NCI-H748 treated with DMSO at 0.1 percent for 48 hours (cell line): ENCODE measurements at regions not wholly inside any gene's neighbourhood (a gene's known extent, or its start where the extent isn't known, plus 50 kb on each side); places are given as distances from the start of the nearest gene placed in this dataset.
A peak's percentile ranks its signal among the peaks of the same experiment; 100 is the strongest.
"Not testable (repeated sequence)": the region's sequence is repeated elsewhere in the genome, so short reads cannot be mapped to it uniquely, and the experiment has no call there.

Source experiments
- DNase-seq: peaks from one replicate; lab custom pipeline; 2025; lab: John Stamatoyannopoulos, UW

DNA sequence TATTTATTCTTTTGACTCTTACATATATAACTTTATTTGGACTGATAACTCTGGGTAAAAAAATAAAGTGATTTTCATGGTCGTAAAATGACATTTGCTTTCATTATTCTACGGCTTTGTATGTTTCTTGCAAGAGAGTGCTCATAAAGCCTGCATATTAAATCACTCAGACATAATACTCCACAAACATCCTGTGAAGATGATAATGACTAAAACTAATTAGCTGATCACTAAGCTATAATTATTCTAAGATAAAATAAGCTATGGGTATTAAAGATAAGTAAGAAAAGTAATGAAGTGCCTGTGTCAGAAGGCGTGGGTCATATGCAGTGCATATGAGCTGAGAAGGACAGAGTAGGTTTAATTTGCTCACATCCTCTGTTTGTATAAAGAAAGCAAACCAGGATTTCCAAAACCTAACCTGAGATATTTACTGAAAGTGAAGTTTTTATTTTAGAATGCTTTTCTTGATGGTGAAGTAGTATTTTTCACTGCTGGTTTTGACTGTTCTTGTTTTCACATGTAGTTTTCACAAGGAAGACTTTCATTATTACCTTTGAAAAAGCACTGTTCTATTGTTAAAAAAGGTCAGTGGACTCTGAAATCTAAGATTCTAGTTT is 278.8 kb downstream of the AMY1C start:
- DNase-seq = peak; percentile 16

DNA sequence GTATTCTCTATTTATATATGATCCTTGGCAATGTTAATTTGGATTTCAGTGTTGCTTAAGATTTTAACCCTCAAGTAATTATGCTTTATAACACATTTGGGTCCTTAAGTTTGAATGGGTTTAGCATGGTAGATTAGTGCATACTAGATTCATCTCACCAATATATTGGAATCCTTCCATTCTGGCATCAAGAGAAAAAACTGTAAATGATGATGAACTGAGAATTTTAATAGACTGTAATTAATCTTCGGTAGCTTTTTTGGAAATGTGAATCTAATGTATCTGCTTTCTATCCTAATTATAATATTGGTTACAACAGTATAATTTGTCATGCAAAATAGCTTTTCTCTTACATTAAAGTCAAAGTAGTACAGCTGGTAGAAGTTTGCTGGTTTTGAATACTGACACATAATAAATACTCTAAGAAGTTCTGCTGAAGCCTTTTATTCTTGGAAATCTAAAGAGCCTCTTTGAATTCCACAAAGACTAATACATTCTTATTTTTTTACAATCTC is 279.8 kb downstream of the AMY1C start:
- DNase-seq = no peak

DNA sequence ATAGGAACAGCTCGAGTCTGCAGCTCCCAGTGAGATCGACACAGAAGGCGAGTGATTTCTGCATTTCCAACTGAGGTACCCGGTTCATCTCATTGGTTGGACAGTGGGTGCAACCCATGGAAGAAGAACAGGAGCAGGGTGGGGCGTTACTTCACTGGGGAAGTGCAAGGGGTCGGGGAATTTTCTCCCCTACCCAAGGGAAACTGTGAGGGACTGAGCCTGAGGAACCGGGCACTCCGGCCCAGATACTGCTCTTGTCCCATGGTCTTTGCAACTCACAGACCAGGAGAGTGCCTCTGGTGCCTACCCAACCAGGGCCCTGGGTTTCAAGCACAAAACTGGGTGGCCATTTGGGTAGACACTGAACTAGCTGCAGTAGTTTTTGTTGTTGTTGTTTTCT is 307.1 kb downstream of the AMY1C start:
- no peak for DNase-seq

DNA sequence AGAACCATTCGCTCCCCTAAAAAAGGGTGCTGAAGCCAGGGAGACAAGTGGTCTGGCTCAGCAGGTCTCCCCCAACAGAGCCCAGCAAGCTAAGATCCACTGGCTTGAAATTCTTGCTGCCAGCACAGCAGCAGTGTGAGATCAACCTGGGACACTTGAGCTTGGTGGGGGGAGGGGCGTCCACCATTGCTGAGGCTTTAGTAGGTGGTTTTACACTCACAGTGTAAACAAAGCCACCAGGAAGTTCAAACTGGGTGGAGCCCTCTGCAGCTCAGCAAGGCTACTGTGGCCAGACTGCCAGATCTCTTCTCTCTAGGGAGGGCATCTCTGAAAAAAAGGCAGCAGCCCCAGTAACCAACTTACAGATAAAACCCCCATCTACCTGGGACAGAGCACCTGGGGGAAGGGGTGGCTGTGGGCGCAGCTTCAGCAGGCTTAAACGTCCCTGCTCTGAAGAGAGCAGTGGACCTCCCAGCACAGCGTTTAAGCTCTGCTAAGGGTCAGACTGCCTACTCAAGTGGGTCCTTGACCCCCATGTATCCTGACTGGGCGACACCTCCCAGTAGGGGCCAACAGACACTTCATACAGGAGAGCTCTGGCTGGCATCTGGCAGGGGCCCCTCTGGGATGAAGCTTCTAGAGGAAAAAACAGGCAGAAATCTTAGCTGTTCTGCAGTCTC is 307.7 kb downstream of the AMY1C start:
- peak; percentile 26 for DNase-seq

DNA sequence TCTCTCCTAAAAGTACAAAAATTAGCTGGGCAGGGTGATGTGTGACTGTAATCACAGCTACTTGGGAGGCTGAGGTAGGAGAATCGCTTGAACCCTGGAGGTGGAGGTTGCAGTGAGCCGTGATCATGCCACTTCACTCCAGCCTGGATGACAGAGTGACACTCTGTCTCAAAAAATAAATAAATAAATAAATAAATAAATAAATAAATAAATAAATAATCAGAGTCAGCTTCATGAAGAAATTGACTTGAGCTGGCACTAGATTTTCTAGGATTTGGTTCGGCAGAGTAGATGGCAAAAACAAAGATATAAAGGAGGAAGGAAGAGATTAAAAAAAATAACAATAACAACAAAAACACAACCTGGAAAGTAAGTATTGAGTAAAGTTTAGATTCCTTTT is 311.9 kb downstream of the AMY1C start:
- DNase-seq = not testable (repeated sequence)

DNA sequence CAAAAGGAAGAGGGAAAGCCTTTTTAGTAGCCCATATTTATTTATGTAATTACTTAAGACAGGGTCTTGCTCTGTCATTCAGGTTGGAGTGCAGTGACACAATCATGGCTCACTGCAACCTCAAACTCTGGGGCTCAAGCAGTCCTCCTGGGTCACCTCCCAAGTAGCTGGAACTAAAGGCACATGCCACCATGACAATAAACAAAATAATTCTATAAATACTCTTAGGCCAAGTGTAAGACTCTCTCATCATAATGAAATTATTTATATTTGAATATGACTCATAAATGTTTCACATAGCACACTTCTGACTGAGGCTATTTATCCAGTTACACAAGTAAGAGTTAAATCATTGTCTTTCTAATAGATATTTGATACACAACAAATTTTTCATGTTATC is 314.7 kb downstream of the AMY1C start:
- no peak for DNase-seq

DNA sequence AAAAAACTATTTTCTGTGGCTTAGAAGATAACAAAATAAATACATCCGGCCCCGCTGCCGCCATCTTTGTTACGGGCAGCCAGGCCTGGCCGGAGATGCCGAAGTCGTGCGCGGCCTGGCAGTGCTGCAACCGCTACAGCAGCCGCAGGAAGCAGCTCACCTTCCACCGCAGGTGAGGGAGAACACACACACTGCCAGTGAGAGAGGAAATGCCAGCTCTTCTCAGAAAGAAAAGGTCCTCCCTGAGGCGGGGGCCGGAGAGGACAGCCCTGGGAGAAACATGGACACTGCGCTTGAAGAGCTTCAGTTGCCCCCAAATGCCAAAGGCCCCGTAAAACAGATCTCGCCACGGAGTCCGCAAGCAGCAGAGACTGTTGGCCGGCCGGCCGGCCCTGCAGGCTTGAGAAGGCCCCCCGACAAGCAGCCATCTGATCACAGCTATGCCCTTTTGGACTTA is 323.2 kb downstream of the AMY1C start:
- DNase-seq = no peak

DNA sequence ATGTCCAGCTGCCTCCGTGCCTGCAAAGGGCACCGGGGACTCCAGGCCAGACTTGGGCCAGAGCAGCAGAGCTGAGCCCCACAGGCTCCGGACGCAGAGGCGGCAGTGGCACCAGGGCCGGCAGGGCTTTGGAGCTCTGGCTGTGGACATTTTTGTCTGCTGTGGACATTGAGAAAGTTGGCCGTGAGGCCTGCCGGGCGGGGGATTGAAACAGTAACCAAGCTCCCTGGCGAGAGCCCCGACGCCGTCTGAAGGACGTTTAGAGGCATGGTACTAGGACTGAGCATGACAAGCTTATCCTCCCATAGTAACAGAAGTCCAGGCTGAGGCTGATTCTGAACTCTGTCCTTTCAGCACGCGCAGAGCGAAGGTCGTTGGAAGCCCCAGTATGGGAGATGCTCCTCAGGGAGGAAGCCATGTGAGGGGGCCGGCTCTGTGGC is 323.8 kb downstream of the AMY1C start:
- no peak for DNase-seq

DNA sequence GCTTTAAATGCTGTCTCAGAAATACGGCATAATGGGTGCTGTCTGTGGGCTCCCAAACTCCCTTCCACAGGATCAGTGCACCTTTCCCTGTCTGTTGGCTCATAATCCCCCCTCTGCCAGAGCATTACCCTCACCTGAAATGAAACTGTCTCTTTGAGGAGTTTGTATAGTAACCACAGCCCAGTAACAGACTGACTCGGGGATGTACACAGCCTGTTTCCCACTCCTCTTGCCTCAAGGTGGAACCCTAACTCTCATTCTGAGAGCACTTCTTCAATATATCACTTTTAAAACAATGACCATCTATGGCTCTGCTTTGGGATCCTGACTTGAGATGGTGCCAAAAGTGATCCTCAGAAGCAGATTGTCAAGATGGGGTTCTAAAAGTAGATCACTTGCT is 332.5 kb downstream of the AMY1C start:
- DNase-seq = no peak

DNA sequence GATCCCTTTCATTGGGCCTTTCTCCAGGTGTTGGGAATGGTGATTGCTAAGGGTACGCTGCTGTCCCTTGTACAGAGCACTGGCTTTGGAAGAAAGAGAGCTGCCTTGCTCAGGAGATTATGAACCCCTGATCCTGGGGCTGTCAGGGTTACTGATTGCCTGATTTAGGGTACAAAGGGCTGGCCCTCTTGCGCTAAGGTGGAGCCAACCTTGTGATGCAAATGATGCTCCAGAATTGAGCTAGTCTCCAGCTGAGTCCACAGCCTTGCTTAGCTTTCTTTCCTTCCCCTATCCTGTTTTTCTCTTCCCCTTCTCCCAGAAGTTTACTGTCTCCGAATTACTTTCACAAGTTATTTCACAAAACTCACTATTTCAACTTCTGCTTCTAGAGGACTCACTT is 334.7 kb downstream of the AMY1C start:
- DNase-seq = no peak

DNA sequence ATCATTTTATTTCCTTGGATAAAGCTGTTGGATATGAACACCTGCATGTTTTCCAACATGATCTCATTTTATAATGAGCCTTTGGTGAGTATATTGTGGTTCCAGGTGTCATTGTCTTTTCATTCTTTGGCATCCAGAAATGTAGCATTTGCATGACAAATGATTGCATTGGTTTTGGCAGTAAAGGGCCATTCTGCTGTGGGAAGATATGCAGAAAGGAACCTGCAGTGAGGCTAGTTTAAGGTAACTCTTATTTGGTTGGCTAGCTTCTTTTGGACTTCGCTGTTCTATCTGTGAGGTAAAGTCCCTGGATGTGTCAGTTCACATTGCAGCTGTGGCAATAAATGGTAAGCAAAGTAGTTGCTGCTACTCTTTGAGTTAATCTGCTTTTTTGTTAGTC is 343.0 kb downstream of the AMY1C start:
- no peak for DNase-seq

DNA sequence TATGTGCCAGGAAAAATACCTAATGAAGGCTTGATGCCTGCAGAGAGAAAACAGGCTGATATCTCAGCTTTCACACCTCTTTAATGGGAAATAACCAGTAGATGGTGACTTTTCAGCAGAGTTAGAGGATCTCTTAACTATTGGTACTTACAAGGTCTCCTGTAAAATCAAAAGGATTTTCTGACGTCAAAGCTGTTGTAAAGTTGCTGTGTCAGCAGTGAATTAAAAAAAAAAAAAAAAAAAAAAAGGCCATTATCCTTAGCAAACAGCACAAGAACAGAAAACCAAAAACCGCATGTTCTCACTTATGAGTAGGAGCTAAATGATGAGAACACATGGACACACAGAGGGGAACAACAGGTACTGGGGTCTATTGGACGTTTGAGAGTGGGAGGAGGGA is 349.1 kb downstream of the AMY1C start:
- DNase-seq = no peak

DNA sequence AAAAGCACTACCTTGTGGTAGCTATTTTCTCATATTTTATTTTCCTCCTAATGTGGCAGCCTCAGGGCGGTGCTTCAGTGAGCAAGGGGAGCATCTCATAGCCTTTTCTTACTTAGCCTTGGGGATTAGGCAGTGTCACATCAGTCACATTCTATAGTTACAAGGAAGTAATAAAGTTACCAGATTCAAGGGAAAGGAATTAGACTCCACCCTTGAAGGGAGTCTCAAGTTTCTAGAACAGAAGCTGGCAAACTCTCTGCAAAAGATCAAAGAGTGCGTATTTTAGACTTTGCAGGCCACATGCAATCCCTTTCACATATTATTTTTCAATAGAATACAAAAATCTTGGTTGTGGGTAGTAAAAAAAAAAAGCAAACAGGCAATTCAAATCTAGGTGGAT is 350.4 kb downstream of the AMY1C start:
- DNase-seq = no peak

DNA sequence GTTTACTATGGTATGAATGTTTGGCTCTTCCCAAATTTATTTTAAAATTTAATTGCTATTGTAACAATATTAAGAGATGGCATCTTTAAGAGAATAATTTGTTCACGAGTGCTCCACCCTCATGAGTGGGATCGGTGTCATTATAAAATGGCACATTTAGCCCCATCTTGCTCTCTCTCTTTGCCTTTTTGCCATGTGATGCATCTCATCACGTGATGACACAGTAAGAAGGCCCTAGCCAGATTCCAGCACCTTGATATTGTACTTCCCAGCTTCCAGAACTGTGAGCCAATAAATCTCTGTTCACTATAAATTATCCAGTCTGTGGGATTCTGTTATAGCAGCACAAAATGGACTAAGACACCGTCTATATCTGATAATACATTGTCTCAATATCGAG is 355.8 kb downstream of the AMY1C start:
- DNase-seq = no peak

DNA sequence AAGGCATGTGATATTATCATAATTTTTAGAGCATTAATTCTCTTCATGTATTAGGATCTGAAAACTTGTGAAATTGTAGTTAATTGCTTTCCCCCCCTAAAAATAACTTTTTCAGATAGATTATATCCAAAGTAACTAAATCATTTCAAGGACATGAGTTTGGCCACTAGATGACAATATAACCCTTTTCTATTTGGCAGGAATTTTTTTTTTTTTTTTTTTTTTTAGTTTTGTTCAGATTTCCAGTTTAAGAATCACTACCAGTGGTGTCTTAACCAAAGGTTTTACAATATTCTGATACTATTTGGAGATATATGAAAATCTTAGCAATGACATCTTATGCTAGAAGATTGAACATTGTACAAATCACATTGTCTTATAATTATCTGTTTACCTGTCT is 370.8 kb downstream of the AMY1C start:
- no peak for DNase-seq

DNA sequence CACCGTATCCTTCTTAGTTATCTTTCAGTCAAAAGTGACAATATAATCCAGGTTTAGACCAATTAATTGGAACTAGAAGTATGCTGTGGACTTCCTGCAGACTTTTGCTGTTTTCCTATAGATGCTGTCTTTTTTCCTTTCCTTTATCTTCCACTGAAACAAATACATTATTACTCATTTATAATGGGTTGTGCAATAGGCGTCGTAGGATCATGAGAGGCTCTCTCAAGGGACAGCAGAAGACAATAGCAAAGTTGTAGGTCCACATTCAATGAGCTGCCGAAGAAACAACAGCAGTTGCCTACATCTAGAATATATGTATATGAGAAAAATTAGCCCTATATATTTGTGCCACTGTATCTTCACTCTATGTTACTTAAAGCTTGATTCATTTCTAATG is 371.6 kb downstream of the AMY1C start:
- DNase-seq = no peak

DNA sequence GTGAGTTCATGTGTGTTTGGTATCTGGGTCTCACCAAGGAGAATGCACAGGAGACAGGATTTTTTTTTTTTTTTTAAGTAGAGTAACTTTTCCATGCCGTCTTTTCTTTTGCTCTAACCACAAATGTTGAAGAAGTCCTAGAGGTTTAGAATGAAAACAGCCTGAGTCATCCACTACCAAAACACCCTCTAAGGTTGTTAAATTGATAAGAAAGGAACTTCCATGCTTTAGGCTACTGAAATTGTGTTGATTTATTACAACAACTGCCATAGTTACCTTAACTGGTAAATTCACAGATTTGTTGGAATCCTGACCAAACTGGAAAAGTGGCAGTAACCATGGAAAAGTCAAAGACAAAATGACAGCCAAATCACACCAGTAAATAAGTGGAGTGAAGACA is 375.6 kb downstream of the AMY1C start:
- DNase-seq = no peak

DNA sequence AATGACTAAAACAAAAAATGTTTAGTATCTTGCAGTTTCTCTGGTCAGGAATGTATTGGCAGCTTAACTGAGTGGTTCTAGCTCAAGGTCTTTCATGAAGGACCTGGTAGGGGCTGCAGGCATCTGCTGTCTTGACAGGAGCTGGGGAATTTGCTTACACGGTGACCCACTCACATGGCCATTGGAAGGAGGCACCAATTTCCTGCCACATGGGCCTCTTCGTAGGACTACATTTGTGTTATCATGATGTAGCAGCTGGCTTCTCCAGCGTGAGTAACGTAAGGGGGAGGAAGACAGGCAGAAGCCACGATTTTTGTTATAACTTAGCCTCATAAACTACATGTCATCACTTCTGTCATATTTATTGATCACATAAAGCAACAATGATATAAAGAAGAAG is 376.3 kb downstream of the AMY1C start:
- no peak for DNase-seq

DNA sequence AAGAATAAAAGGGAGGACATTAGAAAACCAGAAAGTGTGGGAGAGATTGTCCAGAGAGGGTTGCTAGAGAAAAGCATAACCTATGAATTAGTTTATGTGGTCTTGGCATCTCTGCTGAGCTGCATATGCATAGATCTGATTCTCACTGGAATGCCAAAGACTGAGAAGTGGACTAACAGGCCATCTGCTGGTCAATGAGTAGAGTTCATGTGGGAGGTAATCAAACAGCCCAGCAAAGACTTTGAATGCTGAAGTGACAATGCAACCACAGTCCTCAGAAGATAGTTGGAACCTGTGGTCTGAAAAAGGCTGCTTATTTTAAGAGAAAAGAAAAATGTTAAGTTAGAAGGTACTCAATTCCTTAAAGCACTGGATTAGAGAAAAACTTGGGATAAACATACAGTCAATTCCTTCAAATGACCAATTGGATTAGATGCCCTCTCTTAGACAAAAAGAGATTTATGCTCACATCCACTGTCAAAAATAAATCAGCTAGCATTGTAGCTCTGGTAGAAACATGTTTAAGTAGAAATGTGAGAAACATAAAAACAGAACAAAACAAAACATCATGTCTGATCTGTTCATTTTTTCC is 382.8 kb downstream of the AMY1C start:
- DNase-seq = peak; percentile 24

DNA sequence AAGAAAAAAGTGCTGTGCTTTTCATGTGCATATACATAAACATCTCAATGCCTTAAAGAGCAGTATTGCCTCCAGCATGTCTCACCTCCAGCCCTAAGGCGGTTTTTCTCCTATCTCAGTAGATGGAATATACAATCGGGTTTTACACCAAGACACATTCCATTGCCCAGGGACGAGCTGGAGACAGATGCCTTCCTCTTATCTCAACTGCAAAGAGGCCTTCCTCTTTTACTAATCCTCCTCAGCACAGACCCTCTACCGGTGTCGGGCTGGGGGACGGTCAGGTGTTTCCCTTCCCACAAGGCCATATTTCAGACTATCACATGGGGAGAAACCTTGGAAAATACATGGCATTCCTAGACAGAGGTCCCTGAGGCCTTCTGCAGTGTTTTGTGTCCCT is 385.3 kb downstream of the AMY1C start:
- not testable (repeated sequence) for DNase-seq

DNA sequence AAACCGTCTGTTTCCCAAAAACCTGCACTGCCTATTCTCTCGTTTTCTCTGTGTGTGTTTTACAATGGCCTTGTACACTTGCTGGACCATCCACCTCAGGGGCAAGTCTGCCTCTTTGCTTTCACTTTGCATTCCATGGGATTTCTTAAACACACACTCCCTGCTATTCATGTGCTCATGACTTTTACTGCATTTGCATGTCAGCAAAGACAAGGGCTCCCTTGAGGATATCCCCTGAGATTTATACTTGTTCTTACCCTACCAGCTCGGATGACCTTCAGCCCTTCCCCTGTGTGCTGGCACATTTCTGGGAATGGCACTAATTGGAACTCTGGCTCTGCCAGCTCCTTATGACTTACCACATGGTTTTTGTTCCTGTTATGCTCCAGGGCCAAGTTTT is 386.9 kb downstream of the AMY1C start:
- DNase-seq = no peak

DNA sequence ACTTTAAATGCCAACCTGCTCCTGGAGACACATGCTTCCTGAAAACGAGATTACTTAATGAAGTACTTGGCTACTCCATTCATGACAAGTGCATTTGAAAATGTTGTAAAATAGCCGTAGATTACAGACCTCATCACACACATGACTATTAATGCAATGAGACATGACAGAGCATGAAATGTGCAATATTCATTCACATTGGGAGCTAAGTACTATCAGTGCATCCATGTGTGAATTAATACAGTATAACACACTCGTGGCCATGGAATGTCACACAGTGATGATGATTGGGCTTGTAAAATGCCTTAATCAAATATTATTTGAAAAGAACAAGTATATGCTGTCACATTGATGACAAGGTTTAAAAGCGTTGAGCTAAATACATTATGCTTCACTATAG is 407.0 kb downstream of the AMY1C start:
- no peak for DNase-seq

DNA sequence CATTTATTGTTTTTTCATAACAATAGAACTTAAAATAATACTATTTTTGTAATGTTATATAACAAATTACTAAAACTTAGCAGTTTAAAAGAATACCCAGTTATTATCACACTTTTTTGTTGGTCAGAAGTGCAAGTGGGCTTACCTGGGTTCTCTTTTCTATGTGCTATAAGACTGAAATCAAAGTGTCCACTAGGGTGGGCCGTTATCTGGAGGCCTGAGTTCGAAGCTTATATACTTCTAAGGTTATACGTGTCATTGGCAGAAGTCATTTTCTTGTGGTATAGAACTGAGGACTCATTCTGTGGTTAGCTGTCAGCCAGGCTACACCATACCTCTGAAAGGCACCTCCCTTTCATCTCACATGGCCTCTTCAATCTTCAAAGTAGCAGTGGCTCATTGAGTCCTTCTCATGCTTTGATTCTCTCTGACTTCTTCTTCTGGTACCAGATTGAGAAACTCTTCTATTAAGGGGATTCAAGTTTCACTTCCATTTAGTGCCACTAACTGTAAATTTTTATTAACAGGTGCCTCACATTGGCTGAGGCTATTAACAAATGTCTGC is 414.3 kb downstream of the AMY1C start:
- DNase-seq = no peak
